ENCODE measurements at regions not wholly inside any gene's neighbourhood (a gene's known extent, or its start where the extent isn't known, plus 50 kb on each side); places are given as distances from the start of the nearest gene placed in this dataset.
"Not testable (repeated sequence)": the region's sequence is repeated elsewhere in the genome, so short reads cannot be mapped to it uniquely, and the experiment has no call there.

DNA sequence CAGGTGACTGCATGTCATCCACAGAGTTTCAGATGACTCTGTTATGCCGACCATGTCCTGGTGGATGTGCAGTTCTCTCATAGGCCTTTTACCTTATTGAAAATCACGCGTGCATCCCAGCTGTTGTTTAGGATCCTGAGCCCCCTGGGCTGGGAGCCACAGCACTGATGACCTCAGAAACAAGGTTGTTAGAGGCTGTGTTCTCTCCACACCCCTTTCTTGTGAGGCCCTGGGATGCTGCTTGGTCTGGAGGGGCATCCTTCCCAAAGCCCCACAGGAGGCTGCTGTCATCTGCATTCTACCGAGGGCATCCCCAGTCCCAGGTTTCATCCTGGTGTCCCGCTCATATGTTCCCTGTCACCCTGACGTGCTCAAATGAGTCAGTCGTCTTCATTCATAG lies 76.5 kb upstream of the IRX4 start:
- H3K4me3 ChIP-seq (ENCODE audit: low read depth, low read length): no peak overlapping the region
- TF ChIP-seq, protein P1, sequence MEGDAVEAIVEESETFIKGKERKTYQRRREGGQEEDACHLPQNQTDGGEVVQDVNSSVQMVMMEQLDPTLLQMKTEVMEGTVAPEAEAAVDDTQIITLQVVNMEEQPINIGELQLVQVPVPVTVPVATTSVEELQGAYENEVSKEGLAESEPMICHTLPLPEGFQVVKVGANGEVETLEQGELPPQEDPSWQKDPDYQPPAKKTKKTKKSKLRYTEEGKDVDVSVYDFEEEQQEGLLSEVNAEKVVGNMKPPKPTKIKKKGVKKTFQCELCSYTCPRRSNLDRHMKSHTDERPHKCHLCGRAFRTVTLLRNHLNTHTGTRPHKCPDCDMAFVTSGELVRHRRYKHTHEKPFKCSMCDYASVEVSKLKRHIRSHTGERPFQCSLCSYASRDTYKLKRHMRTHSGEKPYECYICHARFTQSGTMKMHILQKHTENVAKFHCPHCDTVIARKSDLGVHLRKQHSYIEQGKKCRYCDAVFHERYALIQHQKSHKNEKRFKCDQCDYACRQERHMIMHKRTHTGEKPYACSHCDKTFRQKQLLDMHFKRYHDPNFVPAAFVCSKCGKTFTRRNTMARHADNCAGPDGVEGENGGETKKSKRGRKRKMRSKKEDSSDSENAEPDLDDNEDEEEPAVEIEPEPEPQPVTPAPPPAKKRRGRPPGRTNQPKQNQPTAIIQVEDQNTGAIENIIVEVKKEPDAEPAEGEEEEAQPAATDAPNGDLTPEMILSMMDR (IDR thresholded peaks at IDR 0.05; ENCODE audit: low read depth, low read length): no peak
- DNase-seq (ENCODE audit: low read depth, low spot score): no peak
- in situ Hi-C loops (cut with HindIII; ENCODE audit: low sequenced_read_pairs): no loop called here

DNA sequence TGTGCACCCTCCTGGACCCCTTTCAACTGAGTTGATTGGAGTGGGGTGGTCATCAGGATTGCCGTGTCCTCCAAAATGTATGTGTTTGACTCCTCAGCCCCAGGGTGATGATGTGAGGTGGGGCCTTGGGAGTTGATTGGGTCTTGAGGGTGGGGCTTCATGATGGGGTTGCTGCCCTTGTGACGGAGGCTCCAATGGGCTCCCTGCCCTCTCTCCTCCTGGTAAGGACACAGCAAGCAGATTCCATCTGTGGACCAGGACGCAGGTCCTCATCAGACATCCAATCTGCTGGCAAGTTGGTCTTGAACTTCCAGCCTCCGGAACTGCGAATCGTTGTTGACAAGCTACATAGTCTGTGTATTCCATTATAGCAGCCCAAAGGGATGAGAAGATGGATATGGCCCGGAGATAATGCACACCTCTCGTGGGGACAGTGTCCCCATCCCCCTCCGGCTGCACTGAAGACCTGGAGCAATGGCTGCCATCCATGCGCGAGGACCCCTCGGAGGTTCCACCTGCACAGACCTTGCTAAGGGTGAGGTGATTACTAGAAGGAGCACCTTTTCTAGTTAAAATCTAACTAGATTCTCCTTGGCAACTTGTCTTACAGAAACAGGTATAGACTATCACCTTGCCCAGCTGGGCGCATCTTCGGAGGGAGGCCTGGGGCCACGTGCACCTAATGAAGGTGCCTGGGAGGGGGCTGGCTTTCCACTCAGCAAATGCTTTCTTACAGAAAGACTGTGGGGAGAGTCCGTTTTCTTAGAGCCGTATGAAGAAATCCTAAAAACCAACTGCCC lies 75.7 kb upstream of the IRX4 start:
- DNase-seq (ENCODE audit: low read depth, low spot score): no peak
- H3K4me3 ChIP-seq (ENCODE audit: low read depth, low read length): no peak overlapping the region
- in situ Hi-C loops (cut with HindIII; ENCODE audit: low sequenced_read_pairs): no loop called here
- TF ChIP-seq, protein P1 (IDR thresholded peaks at IDR 0.05; ENCODE audit: low read depth, low read length): no peak

DNA sequence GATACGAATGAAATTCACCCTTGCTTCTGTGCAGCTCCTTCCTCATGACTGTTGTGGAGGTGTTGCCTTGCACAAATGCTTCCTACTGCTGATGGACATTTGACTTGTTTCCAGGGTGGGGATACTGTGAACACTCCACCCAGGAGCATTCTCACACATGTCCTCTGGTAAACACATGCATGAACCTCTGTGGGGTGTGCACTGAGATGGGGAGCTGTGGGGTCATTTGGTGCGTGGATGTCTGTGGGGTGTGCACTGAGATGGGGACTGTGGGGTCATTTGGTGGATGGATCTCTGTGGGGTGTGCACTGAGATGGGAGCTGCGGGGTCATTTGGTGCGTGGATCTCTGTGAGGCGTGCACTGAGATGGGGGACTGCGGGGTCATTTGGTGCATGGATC lies 72.9 kb upstream of the IRX4 start:
- in situ Hi-C loops (cut with HindIII; ENCODE audit: low sequenced_read_pairs): no loop called here
- no peak for DNase-seq (ENCODE audit: low read depth, low spot score)
- H3K4me3 ChIP-seq (ENCODE audit: low read depth, low read length): no peak overlapping the region
- TF ChIP-seq, protein P1 (IDR thresholded peaks at IDR 0.05; ENCODE audit: low read depth, low read length): no peak

DNA sequence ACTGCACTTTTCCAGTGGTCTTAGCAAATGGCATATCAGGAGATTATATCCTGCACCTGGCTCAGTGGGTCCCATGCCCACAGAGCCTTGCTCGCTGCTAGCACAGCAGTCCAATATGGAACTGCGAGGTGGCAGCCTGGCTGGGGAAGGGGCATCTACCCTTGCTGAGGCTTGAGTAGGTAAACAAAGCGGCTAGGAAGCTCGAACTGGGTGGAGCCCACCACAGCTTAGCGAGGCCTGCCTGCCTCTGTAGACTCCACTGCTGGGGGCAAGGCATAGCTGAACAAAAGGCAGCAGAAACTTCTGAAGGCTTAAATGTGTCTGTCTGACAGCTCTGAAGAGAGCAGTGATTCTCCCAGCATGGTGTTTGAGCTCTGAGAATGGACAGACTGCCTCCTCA lies 71.0 kb upstream of the IRX4 start:
- H3K4me3 ChIP-seq (ENCODE audit: low read depth, low read length); in situ Hi-C loops (cut with HindIII; ENCODE audit: low sequenced_read_pairs); DNase-seq (ENCODE audit: low read depth, low spot score): not testable (repeated sequence)

DNA sequence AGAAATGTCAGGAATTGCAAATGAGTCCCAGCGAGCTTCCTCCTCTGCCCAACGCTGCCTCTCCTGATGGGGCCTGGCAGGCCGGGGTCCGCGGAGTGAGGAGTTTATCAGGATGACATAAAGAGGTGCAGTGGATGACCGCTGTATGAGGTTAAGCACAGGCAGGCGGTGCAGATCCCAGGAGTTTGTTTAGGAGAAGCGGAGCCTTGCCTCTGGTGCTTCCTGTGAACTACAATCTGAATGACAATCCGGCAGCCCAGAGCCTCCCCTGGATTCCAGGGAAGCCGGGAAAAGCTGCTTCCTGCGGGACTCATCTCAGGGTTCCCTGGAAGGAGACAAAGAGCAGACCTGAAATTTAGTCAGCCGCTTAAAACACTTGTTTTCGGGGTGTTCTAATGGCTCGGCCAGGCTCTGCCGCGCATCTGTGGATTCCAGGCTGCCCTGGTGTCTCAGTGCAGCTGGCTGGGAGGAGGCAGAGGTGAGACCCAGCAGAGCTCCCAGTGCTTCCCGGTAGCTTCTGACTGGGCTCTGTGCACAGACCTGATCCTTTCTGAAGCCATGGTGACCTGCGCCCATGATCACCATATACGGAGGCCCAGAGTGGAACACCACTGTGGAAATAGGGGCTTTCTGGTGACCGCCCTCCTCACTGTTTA lies 69.8 kb upstream of the IRX4 start:
- in situ Hi-C loops (cut with HindIII; ENCODE audit: low sequenced_read_pairs): no loop called here
- no peak overlapping the region for H3K4me3 ChIP-seq (ENCODE audit: low read depth, low read length)
- TF ChIP-seq, protein P1 (IDR thresholded peaks at IDR 0.05; ENCODE audit: low read depth, low read length): no peak
- DNase-seq (ENCODE audit: low read depth, low spot score): no peak

DNA sequence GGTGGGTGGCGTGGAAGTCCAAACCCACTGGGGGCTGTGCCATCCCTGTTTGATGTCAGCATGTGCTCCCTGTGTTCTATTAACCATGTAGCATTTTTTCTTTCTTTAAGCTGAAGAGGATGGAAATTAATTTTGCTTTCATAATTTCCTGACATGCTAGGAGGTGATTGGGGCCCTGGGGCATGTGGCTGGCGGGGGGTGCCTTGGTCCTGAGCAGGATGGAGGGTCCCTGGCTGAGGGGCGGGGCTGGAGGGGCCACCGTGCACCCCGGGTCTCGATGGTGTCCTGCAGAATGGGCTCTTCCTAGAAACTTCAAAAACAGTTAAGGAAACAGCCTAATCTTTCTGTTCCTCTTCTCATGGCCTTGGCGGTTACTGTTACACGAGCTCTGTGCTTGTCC lies 69.3 kb upstream of the IRX4 start:
- in situ Hi-C loops (cut with HindIII; ENCODE audit: low sequenced_read_pairs): no loop called here
- no peak overlapping the region for H3K4me3 ChIP-seq (ENCODE audit: low read depth, low read length)
- DNase-seq (ENCODE audit: low read depth, low spot score): no peak
- TF ChIP-seq, protein P1 (IDR thresholded peaks at IDR 0.05; ENCODE audit: low read depth, low read length): no peak

DNA sequence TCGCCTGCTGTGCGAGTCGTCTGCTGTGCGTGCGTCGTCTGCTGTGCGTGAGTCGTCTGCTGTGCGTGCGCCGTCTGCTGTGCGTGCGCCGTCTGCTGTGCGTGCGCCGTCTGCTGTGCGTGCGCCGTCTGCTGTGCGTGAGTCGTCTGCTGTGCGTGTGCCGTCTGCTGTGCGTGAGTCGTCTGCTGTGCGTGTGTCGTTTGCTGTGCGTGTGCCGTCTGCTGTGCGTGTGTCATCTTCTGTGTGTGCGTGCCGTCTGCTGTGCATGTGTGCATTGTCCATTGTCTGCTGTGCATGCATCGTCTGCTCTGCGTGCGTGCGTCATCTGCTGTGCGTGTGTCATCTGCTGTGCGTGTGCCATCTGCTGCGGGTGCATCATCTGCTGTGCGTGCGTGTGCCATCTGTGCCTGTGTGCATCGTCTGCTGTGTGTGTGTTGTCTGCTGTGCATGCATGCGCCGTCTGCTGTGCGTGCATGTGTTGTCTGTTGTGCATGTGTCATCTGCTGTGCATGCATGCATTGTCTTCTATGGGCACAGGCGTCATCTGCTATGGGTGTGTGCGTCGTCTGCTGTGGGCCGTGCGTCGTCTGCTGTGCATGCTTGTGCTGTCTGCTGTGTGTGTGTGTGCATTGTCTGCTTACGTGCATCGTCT lies 68.6 kb upstream of the IRX4 start:
- no peak overlapping the region for H3K4me3 ChIP-seq (ENCODE audit: low read depth, low read length)
- in situ Hi-C loops (cut with HindIII; ENCODE audit: low sequenced_read_pairs): no loop called here

More for the DNA sequence above, 68.6 kb upstream of the IRX4 start:
- no peak for DNase-seq (ENCODE audit: low read depth, low spot score)
- TF ChIP-seq, protein P1 (IDR thresholded peaks at IDR 0.05; ENCODE audit: low read depth, low read length): no peak

Data from astrocyte of the spinal cord (primary cell).